Limb (tissue), 2 donors: ENCODE measurements at regions not wholly inside any gene's neighbourhood (a gene's known extent, or its start where the extent isn't known, plus 50 kb on each side); places are given as distances from the start of the nearest gene placed in this dataset.

ENCODE experiments used
- DNase-seq, 2 donors: peaks; one replicate each; pipeline ENCODE4 v3.0.0-alpha.2; 2016; ENCODE audit errors: extremely low spot score in 2 of 2

DNA sequence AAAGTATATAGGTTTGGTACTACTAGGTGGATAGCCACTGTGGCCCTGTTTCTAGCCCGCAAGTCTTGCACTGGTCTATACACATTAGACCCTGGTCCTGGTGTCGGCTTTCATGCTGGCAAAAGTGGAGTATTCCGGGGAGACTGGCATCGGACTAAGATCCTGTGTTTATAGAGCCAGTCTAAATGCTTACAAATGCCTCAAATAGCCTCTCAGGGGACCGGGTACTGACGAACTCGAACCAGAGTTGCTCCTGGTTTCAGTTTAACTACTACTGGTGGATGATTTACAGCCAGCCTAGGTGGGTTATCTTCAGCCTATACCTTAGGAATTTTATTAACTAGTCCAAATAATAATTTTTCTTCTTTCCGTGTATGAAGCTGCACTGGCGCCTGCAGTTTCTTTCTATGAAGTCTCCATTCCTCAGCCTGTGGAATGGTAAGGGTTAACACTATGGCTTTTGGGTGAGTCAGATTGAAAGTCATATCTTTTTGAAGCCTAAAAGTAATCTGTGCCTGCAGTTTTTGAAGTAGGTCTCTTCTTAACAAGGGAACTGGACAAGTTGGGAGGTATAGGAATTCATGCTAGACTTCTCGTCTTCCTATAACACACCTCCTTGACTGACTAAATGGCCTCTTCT lies 51.3 kb downstream of the OR10H4 start:
- DNase-seq = no peak

DNA sequence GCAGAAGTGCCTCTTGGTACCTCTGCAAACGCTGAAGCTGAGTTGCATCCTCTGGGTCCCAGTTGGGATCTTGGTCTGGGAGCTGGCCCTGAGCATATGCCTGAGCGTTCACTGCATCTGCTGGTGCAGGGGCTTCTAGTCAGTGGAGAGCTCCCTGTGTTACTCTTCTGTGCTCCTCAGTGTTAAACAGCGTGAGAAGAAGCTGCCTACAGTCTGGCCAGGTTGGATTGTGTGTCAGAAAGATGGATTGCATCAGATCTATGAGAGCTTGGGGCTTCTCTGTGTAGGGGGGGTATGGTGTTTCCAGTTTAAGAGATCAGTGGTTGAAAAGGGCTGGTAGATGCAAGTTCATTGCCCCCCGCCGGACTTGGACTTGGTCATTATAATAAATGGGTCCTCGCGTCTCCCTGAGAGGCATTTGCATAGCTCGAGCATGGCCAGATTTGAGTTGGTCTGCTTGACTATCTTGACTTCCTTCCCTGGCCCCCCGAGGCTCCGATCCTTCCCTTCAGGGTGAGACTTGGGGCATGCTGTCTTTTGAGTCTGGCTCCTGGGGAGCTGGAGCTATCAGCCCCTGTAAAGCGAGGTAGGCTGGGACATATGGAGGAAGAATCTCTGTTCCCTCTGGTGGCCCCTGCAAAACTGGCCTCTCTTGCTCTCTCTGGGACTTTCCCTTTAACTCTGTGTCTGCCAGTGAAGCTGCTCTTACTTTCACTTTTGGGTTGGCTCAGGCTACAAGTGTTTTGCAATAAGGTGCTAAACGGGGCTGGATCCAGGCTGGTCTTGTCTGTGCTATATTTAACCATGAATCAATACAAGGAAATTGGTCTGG lies 52.9 kb downstream of the OR10H4 start:
- DNase-seq = no peak

DNA sequence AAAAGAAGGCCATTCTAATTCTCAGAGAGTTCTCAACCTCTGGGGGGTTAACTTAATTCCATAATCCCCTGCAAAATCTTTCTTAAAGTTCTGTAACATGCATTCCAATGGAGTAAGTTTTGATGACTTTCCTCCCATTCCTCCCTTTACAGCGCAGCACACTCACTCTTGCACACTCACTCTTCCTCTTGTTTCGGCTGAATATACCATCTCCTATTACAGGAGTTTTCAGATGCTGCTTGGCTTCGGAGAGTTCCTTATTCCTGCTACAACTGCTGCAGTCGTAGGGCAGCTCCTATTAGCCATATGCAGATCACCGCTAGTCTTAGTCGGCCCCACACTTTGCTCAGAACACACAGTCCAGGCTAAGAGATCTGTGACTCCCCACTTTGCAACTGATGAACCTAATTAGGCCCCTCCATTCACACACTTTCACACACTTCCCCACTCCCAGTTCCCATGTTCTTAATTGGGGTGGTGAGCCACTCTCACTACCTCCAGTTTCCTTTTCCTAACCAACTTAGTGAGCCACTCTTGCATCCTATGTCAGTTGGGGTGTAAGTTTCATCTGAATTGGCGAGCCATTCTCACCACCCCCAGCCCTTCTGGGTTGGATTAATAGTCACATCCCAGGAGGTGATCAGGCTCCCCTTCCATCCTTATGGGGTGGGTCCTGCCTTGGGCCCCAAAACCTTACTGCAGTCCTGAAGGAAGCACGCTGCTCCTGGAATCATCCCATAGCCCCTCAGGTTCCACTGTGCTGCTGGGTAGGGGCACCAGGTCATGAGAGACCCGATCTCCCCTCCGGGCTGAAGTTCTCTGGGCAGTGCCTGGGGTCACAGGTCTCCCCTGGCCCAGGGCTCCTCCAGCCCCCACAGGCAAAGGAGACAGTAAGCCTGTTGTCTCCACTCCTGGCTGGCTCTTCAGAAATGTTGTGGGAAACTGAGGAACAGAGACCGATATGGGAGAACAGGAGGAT lies 53.9 kb downstream of the OR10H4 start:
- DNase-seq = no peak

DNA sequence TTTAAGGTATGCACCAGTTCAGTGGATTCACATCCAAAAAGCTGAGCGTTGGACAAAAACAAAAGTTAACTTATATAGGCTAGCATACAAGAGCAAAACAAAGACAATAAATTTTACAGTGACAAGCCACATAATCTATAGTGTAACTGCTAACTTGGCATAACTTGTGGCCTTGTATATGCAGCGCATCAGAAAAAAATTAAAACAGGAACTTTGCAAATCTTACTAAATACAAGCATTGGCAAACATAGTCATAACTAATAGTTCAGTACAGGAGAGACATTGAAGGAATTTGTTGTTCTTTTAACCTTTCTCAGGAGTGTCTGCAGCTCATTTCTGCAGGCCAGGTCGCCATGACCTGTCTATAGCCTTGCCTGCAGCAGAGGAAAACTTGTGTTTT lies 54.6 kb downstream of the OR10H4 start:
- no peak for DNase-seq

DNA sequence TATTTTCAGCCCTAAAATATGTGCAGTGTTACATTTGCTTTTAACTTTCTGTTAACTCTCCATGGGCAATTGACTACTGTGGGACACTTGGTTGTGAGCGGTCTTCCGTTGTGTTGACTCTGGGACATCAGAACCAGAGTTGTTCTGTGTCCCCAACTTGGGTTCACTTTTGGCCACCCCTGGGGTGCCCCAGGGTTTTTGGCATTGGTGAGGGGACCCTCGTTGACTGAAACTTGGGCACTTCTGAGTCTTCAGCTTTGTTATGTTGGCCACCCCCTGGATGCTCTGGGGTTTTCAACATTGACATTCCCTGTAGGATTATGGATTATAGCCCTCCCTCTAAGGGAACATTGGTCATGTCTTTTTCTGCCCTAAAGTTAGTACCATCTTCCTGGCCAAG lies 57.1 kb downstream of the OR10H4 start:
- DNase-seq = no peak

DNA sequence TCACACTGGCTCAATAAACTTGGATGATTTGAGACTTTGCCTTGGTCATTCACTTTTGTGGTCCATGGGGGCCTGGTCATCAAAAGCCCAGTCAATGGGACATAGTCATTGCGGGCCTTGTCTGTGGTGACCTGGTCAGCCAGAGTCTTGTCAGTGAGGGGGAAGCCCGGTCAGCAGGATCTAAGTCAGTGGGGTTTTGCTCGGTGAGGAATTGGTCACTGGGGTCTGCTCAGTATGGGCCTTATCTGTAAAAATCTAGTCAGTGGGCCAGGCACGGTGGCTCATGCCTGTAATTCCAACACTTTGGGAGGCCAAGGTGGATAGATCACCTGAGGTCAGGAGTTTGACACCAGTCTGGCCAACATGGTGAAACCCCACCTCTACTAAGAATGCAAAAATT lies 63.7 kb upstream of the TPM4 start:
- no peak for DNase-seq

DNA sequence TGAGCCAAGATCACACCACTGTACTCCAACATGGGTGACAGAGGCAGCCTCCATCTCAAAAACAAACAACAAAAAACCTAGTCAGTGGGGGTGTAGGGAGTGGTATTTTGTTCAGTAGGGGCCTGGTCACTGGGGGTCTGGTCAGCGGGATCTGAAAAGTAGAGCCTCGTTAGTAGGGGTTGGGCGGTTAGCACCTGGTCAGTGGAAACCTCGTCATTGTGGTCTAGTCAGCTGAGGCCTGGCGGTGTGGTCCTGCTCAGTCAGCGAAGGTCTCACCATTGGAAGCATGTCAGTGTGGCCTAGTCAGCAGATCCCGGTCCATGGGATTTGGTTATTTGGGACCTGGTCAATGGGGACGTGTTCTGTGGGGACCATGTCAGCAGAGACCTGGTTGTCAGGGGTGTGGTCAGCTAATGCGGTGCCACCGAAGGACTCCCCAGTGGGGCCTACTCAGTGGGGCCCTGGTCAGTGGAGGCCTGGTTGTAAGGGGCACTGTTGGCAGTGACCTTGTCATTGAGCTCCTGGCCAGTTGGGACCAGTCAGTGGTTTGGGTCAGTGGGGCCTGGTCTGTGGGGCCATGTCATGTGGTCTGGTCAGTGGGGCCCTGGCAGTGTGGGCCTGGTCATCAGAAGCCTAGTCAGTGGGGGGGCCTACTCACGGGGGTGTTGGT lies 63.0 kb upstream of the TPM4 start:
- DNase-seq = no peak

DNA sequence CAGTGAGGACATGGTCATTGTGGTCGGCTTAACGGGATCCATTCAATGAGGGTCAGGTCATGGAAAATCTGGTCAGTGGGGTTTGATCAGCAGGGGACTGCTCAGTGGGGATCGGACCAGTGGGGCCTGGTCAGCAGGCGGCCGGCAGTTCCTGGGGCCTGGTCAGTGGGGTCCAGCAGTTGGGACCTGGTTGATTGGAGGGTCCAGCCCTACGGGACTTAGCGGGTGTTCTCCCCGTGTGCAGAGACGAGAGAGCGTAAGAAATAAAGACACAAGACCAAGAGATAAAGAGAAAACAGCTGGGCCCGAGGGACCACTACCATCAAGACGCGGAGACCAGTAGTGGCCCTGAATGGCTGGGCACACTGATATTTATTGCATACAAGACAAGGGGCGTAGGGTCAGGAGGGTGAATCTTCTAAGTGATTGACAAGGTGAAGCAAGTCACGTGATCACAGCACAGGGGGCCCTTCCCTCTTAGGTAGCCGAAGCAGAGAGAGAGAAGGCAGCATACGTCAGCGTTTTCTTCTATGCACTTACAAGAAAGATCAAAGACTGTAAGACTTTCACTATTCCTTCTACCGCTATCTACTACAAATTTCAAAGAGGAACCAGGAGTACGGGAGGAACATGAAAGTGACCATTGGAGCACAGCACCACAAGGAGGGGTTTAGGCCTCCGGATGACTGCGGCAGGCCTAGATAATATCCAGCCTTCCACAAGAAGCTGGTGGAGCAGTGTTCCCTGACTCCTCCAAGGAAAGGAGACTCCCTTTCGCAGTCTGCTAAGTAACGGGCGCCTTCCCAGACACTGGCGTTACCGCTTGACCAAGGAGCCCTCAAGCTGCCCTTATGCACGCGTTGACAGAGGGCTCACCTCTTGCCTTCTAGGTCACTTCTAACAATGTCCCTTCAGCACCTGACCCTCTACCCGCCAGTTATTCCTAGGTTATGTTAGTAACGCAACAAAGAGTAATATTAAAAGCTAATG lies 62.1 kb upstream of the TPM4 start:
- DNase-seq = no peak

DNA sequence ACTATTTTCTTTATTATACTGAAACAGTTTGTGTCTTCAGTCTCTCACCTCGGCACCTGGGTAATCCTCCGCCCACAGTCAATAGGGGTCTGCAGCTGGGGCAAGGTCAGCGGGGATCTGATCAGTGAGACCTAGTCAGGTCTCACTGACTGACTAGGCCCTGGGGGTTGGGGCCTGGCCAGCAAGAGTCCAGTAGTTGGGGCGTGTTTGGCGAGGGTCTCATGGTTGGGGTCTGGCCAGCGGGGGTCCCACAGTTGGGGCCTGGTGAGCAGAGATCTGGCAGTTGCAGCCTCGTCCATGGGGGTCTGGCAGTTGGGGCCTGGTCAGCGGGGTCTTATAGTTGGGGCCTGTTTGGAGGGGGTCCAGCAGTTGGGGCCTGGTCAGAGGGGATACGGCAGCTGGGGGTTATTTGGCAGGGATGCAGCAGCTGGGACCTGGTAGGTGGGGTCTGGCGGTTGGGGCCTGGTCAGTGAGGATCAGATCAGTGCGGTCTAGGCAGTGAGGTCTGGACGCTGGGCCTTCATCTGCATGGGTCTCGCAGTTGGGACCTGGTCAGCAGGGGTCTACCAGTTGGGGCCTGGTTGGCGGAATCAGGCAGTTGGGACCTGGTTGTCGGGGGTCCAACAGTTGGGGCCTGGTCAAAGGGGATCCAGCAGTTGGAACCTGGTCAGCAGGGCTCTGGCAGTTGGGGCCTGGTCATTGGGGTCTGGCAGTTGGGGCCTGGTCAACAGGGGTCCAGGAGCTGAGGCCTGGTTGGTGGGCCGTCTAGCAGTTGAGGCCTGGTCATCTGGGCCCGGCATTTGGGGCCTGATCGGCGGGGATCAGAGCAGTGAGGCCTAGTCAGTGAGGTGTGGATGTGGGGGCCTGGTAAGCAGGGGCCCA lies 61.1 kb upstream of the TPM4 start:
- DNase-seq = no peak

DNA sequence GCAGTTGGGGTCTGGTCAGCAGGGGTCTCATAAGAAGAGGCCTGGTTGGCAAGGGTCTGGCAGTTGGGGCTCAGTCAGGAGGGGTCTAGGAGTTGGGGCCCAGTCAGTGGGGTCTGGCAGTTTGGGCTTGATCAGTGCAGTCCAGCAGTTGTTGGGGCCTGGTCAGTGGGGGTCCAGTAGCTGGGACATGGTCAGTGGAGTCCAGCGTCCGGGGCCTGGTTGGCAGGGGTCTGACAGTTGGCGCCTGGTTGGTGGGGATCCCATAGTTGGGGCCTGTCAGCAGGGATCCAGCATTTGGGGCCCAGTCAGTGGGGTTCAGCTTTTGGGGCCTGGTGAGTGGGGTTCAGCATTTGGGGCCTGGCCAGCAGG lies 60.5 kb upstream of the TPM4 start:
- DNase-seq = no peak

DNA sequence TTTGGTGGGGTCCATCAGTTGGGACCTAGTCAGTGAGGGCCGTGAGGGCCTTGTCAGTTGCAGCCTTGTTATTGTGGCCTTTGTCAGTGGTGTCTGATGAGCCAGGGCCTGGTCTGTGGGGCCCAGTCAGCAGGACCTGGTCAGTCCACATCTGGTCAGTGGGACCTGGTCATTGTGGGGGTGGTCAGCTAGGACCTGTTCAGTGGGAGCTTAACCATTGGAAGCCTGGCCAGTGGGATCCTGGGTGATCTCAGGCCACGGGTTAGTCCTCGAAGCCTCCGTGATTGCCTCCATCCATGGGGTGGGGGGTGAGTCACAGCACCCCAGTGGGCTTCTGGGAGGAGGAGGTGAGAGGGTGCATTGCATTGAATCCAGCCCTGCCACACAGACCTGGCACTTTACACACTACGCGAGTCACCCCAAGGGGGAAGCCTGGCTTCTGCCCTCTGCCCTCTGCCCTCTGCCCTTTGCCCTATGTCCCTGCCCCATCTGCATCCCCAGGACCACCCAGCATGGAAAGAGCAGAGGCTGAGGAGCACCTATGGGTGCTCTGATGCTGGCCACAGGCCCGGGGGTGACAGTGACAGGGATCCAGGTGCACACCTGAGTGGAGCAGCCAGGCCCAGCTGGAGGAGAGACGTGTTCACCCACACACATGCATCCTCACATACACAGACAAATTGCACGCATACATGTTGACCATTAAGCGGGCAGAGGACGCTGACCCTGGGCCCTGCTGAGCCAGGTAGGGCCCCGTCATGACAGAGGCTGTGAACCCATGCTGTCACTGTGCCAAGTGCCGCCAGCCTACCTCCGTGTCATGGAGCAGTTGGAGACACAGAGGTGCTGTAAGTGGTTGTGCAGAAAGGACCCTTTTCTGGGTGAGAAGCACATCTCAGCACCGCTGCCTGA lies 59.8 kb upstream of the TPM4 start:
- no peak for DNase-seq

DNA sequence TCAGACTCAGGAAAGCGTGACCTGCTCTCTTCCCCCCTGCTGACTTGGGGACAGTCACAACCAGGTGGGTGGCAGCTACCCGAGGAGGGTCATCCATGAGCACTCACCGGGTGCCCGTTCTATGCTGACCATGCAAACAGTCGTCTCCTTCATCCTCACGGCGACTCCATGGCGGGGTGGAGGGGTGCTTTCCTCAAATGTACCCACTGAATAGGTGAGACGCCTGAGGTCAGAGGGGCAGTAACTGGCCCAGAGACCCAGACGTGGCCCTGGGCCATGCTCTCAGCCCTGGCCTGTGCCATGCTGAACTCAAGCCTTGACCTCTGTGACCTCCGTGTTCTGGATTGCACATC lies 59.2 kb upstream of the TPM4 start:
- no peak for DNase-seq

DNA sequence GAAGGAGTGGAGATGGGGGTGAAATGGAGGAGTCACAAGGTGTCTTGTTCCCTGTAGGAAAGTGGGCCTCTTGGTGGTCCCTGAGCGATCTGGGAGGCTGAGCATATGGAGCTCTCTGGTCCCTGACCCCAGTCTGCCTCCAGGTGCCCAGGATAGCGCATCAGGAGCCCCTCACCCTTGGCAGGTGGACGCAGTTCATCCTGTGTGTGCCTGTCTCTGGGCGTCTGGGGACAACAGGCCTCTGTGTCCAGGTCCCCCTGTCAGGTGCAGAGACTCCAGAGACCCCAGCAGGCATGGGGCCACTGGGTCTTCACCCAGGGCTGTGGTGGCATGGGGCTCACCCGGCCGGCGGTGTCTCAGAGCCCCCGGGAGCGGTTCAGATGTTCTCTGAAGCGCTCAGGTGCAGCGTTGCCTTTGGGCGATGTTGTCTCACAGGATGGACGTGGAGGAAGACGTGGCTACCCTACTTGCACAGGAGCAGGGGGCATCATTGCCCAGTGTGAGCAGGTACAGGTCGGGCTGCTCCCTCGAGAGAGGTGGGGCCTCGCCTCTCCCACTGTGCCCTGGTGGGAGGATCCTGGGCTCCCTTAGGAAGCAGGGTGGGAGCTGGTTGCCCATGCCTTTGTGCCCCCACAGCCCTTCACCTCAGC lies 58.1 kb upstream of the TPM4 start:
- no peak for DNase-seq

DNA sequence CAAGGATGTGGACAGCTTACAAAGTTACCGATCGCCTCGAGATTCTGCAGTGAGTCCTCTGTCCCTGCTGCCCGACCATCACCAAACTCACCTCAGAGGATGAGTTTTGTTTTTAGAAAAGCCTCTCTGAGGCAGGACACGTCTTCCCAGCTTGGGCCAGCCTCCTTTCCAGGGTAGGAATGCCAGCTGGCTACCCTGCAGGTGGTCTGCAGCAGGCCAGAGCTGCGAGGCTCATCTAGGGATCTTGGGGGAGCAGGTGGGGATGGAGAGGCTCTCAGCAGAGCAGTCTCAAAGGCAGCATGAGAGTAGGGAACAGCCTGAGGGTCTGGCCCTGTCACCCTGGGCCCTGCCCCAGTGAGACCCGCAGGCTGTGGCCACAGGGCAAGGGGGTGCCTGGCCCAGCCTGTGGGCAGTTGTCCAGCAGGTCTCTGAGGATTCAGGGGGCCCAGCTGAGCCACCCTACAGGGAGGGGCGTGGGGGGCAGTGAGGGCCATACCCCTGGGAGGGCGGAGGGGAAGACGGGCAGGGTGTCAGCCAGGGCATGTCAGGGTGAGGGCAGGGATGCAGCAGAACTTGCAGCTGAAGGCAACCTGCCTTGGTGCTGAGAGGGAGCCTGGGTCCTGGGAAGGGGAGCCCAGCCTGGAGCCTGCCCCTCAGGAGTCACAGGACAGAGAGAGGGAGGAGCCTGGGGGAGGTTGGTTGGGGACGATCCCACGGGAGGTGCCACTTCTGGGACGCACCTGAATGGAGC lies 57.3 kb upstream of the TPM4 start:
- DNase-seq = no peak

DNA sequence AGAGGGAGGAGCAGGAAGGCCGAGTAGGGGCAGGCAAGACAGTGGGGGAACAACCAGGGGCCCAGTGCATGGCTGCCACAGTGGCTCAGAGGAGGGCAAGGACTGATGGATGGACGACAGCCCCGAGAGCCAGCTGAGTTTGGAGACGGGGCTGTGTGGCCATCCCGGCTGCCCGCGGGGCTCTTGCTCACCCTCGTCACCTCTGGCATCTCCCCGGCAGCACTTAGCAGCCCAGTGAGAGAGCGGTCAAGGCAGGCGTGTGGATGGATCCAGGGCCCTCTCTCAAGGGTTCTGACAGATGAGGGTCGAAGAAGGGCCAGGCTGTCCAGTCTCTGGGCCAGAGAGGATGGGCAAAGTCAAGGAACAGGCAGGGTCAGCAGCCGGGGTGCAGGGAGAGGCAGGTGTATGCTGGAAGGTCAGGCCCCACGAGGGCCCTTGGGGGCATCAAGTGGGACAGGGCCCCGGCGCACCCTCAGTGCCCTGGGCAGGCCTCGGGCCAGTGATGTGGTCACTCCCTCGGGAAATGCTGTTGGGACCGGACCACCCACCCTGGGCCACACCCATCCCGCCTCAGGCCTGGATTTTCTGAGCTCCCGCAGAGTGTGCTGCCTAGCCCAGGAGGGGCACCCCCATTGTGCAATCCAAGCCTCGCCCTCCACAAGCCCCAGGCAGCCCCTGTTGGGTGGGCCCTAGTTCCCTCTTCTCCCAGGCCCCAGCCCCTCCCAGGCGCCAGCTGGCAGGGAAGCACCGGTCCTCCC lies 56.4 kb upstream of the TPM4 start:
- no peak for DNase-seq

DNA sequence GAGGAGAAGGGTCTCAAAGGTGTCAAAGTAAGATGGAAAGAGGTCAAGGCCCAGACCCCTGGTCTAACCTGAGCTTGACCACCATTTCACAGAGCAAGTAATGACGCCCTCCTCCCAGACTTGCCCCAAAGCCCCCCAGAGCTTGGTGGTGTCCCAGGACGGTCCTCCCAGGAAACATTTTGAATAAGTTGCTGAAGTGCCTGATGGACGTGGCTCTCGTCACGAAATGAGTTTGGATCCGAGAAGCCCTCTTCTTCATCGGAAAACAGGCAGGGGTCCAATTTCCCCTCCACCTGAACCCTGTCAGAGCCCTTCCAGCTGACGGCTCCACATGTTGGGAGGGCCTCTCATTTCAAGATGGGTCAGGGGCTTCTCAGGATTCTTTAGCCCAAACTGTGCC lies 54.5 kb upstream of the TPM4 start:
- DNase-seq = no peak
